Stomach (tissue), 4 donors: ENCODE measurements at regions not wholly inside any gene's neighbourhood (a gene's known extent, or its start where the extent isn't known, plus 50 kb on each side); places are given as distances from the start of the nearest gene placed in this dataset.

Experiments used
- CTCF ChIP-seq, 7 experiments: fragments of 450-650 bp in 4 of 7; fragments of 200-600 bp in 3 of 7; sonication (generic) in 3 of 7; IDR thresholded peaks; one replicate each; pipeline ENCODE4 v1.5.1; 2016 to 2019; ENCODE audit warnings: antibody characterized with exemption in 7 of 7, control low read depth in 2 of 7, mild to moderate bottlenecking in 1 of 7
- POLR2AphosphoS5 ChIP-seq, 3 donors: sonication (generic); formaldehyde crosslinking; IDR thresholded peaks; one replicate each; pipeline ENCODE4 v1.6.1; 2016; ENCODE audit warnings: antibody characterized with exemption in 3 of 3

DNA sequence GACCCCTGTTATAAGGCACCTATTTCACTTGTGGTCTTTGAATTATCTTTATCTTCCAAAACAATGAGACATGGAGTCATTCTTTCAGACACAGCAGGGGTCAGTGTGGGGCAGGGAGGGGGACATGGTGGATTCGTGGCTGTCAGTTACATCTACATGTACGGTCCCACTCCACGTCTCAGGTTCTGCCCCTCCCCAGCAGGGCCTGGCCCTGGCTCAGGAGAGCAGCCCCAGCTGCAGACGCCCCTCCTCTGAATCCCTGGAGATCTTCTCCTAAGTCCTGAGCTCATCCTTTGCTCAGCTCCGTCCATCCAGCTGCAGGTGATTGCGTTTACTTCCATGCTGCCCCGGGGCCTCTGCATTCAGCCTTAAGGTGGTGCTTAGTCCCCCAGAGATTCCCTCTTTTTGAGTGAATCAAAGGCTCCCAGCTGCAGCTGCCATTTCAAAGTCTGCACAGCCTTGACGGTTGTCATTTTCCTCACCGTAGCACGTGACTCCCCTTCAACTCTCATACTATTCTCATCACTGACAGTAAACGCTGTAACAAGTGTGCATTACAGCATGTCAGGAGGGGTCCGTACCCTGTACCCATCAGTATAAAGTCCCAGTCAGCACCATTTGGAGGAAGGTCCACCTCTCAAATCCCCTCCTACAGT lies 113.4 kb upstream of the TCERG1L start:
- TF ChIP-seq POLR2AphosphoS5 (IDR thresholded peaks at IDR 0.05) (no peak), CTCF (IDR thresholded peaks at IDR 0.05) (no peak)
